B cell (primary cell): ENCODE measurements at regions not wholly inside any gene's neighbourhood (a gene's known extent, or its start where the extent isn't known, plus 50 kb on each side); places are given as distances from the start of the nearest gene placed in this dataset.

Experiments
- ATAC-seq: fragments of 200-7000 bp; cut with Tn5 transposase; one replicate; pipeline ENCODE4 v1.10.0; 2021; ENCODE audit warnings: low read depth, mild to moderate bottlenecking, moderate number of reproducible peaks, moderate library complexity
- CTCF ChIA-PET: fragments of 350-600 bp; sonication (Branson Sonifier 250); formaldehyde crosslinking; loops from one replicate; lab custom pipeline; 2021; ENCODE audit warnings: antibody characterized with exemption, inconsistent platforms; lab: Charles Lee
- POLR2A ChIA-PET: fragments of 350-600 bp; sonication (Branson Sonifier 250); formaldehyde crosslinking; loops from one replicate; lab custom pipeline; 2021; ENCODE audit warnings: antibody characterized with exemption; lab: Charles Lee
- DNase-seq: peaks from one replicate; pipeline ENCODE4 v3.0.0; 2013
- H2AFZ ChIP-seq: 2 replicates; pipeline ENCODE4 v1.6.1; 2012; ENCODE audit warnings: mild to moderate bottlenecking, low read depth, low read length; ENCODE audit not compliant: insufficient read depth, poor library complexity, severe bottlenecking
- H3K27ac ChIP-seq, 2 donors: 1 replicate in 1 of 2; 2 replicates in 1 of 2; pipeline ENCODE4 v1.5.1; 2012 to 2013; ENCODE audit warnings: low read length in 2 of 2, mild to moderate bottlenecking in 2 of 2, moderate library complexity in 1 of 2
- H3K27me3 ChIP-seq, 4 experiments: fragments of 200-600 bp in 1 of 4; sonication (generic) in 1 of 4; replicated peaks in 1 of 4; 1 replicate in 2 of 4; 2 replicates in 2 of 4; pipeline versions ENCODE4 v1.6.1 to v1.7.0; 2013 to 2016; ENCODE audit warnings: low read length in 3 of 4, mild to moderate bottlenecking in 2 of 4, mixed read lengths in 1 of 4, moderate library complexity in 1 of 4; ENCODE audit not compliant: insufficient read depth in 4 of 4, control insufficient read depth in 3 of 4; ENCODE audit errors: control extremely low read depth in 1 of 4
- H3K36me3 ChIP-seq, 2 experiments: replicated peaks in 1 of 2; 1 replicate in 1 of 2; 2 replicates in 1 of 2; pipeline versions ENCODE4 v1.6.1 to v1.7.1; 2013; ENCODE audit warnings: low read length in 1 of 2; ENCODE audit not compliant: insufficient read depth in 2 of 2, control insufficient read depth in 1 of 2; ENCODE audit errors: control extremely low read depth in 1 of 2, extremely low read depth in 1 of 2
- H3K4me1 ChIP-seq, 2 donors: fragments of 200-600 bp in 1 of 2; sonication (generic) in 1 of 2; 1 replicate in 1 of 2; 2 replicates in 1 of 2; pipeline versions ENCODE4 v1.5.1 to v1.6.1; 2013 to 2017; ENCODE audit warnings: low read length in 2 of 2; ENCODE audit not compliant: control insufficient read depth in 2 of 2, insufficient read depth in 2 of 2
- H3K4me2 ChIP-seq: replicated peaks from 2 replicates; pipeline ENCODE3; 2012; ENCODE audit warnings: mild to moderate bottlenecking, low read depth, low read length; ENCODE audit not compliant: poor library complexity, severe bottlenecking
- H3K4me3 ChIP-seq, 5 experiments: fragments of 200-600 bp in 1 of 5; sonication (generic) in 1 of 5; 1 replicate in 3 of 5; 2 replicates in 2 of 5; pipeline versions ENCODE4 v1.5.1 to v1.7.0; 2011 to 2016; ENCODE audit warnings: low read length in 4 of 5, mild to moderate bottlenecking in 4 of 5, low read depth in 2 of 5, control low read depth in 1 of 5, moderate library complexity in 1 of 5; ENCODE audit not compliant: insufficient read depth in 1 of 5; ENCODE audit errors: control extremely low read depth in 1 of 5, extremely low read depth in 1 of 5
- H3K79me2 ChIP-seq: fragments of 200-600 bp; sonication (generic); one replicate; pipeline ENCODE4 v1.6.0; 2016; ENCODE audit warnings: low read length; ENCODE audit not compliant: control insufficient read depth, insufficient read depth
- H3K9ac ChIP-seq: fragments of 200-600 bp; sonication (generic); 2 replicates; pipeline ENCODE4 v1.6.1; 2017; ENCODE audit warnings: mild to moderate bottlenecking, low read length, moderate library complexity
- H3K9me3 ChIP-seq, 3 donors: one replicate each; pipeline versions ENCODE4 v1.6.1 to v1.7.1; 2013; ENCODE audit warnings: low read length in 2 of 3; ENCODE audit not compliant: control insufficient read depth in 2 of 3, insufficient read depth in 1 of 3; ENCODE audit errors: control extremely low read depth in 1 of 3
- H4K20me1 ChIP-seq: 2 replicates; pipeline ENCODE4 v1.6.0; 2012; ENCODE audit warnings: mild to moderate bottlenecking, low read length; ENCODE audit not compliant: insufficient read depth, control insufficient read depth, poor library complexity, severe bottlenecking
- H3K27ac Mint-ChIP-seq: one replicate; pipeline ENCODE4 v1.8.0; 2021; ENCODE audit warnings: mixed read lengths
- H3K27me3 Mint-ChIP-seq: one replicate; pipeline ENCODE4 v1.8.0; 2021; ENCODE audit warnings: mixed read lengths
- H3K4me1 Mint-ChIP-seq: one replicate; pipeline ENCODE4 v1.8.0; 2021; ENCODE audit warnings: mixed read lengths
- H3K4me3 Mint-ChIP-seq: one replicate; pipeline ENCODE4 v1.8.0; 2021; ENCODE audit warnings: mixed read lengths
- H3K9me3 Mint-ChIP-seq: one replicate; pipeline ENCODE4 v1.8.0; 2022; ENCODE audit warnings: mixed read lengths; ENCODE audit not compliant: insufficient read depth
- CTCF ChIP-seq: fragments of 200-600 bp; IDR thresholded peaks from one replicate; pipeline ENCODE4 v1.8.0; 2022; ENCODE audit warnings: antibody characterized with exemption, mild to moderate bottlenecking
- EZH2 ChIP-seq: IDR thresholded peaks from 2 replicates; pipeline ENCODE4 v1.6.1; 2012; ENCODE audit warnings: borderline replicate concordance, low read depth, mild to moderate bottlenecking, moderate library complexity, low read length; ENCODE audit not compliant: insufficient read depth, poor library complexity, severe bottlenecking
- WGBS: methylation state at CpG from one replicate; pipeline ENCODE4 v1.1.5; 2013; ENCODE audit warnings: missing lambda C conversion rate; ENCODE audit not compliant: insufficient coverage; 5-methylcytosine and 5-hydroxymethylcytosine counted together
- intact Hi-C: fragments of 100-400 bp; cut with micrococcal nuclease; formaldehyde crosslinking; loops from one replicate; pipeline ENCODE4 v1.10.0; 2022

DNA sequence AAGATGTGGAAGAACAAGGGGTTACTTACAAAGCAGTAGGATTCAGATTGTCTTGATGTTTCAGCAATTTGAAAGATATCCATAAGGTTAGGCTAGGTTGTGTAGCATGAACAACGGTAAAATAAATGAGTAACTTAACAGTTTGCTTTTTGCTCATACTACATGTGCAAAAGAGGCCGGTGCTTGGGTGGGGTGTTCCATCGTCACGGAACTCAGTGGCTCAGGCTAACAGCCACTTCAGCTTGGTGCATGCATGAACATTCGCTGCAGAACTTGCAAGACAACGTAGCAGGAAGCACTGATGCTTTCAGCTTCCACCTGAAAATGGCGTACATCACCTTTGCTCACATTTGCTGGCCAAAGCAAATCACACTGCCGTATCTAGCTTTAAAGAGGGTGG lies 407.3 kb upstream of the CDH20 start:
- TF ChIP-seq EZH2: no peak
- no peak for TF ChIP-seq CTCF
- DNase-seq (no peak), ATAC-seq (no peak)
- Mint-ChIP-seq H3K4me1 (no peaks in the 10 kb centered on the region), H3K27me3 (no peaks in the 10 kb centered on the region), H3K27ac (no peak overlapping the region), H3K9me3 (no peaks in the 10 kb centered on the region), H3K4me3 (no peak overlapping the region)
- H3K27me3 ChIP-seq: no peaks in the 10 kb centered on the region
- POLR2A ChIA-PET: no interaction called here
- 93% methylated on average over 6 of the region's 8 CpGs for WGBS
- no peak overlapping the region for H2AFZ ChIP-seq
- no peak overlapping the region for H3K9ac ChIP-seq
- no peak overlapping the region for H3K27ac ChIP-seq
- no peaks in the 10 kb centered on the region for H3K79me2 ChIP-seq
- intact Hi-C loops: no loop called here
- H3K9me3 ChIP-seq: peaks cover 0 to 4% (median 0%) of the 10 kb centered on the region in 3 donors
- no peak overlapping the region for H3K4me3 ChIP-seq
- H3K36me3 ChIP-seq: no peaks in the 10 kb centered on the region
- H3K4me1 ChIP-seq: no peaks in the 10 kb centered on the region
- no peaks in the 10 kb centered on the region for H4K20me1 ChIP-seq
- H3K4me2 ChIP-seq: no peak overlapping the region
- CTCF ChIA-PET: no interaction called here

DNA sequence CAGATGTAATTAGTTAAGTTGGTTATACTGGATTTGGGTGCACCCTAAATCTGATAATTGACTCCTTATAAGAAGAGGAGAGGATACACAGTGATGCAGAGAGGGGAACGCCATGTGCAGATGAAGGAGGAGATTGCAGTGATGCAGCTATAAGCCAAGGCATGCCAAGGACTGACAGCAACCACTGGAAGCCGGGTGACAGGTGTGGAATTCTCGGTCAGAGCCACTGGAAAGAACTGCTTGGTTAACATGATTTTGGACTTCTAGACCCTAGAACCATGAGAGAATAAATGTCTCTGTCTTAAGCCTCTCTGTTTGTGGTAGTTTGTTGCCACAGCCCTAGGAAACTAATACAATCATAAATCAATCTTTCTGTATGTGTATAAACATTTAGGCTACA lies 403.3 kb upstream of the CDH20 start:
- H3K4me1 Mint-ChIP-seq: no peaks in the 10 kb centered on the region
- Histone ChIP-seq H3K27me3 (no peaks in the 10 kb centered on the region), H3K4me1 (no peaks in the 10 kb centered on the region), H3K9ac (no peak overlapping the region), H3K27ac (no peak overlapping the region), H3K4me2 (no peak overlapping the region), H4K20me1 (no peaks in the 10 kb centered on the region), H2AFZ (no peak overlapping the region), H3K4me3 (no peak overlapping the region), H3K79me2 (no peaks in the 10 kb centered on the region), H3K36me3 (no peaks in the 10 kb centered on the region), H3K9me3 (peaks cover 0 to 4% (median 0%) of the 10 kb centered on the region in 3 donors)
- intact Hi-C loops: no loop called here
- 100% methylated on average over 3 of the region's 3 CpGs for WGBS
- TF ChIP-seq EZH2 (no peak), CTCF (no peak)
- DNase-seq: no peak
- ChIA-PET POLR2A (no interaction called here), CTCF (no interaction called here)
- H3K9me3 Mint-ChIP-seq: peaks cover 4% of the 10 kb centered on the region
- H3K4me3 Mint-ChIP-seq: no peak overlapping the region
- no peak for ATAC-seq
- H3K27me3 Mint-ChIP-seq: no peaks in the 10 kb centered on the region
- no peak overlapping the region for H3K27ac Mint-ChIP-seq
